ENCODE measurements at regions not wholly inside any gene's neighbourhood (a gene's known extent, or its start where the extent isn't known, plus 50 kb on each side); places are given as distances from the start of the nearest gene placed in this dataset.
"Not testable (repeated sequence)": the region's sequence is repeated elsewhere in the genome, so short reads cannot be mapped to it uniquely, and the experiment has no call there.

- no peak for DNase-seq (ENCODE audit: insufficient read length, low spot score)
Observed at GRCh38 chr16:27646806-27647205, 96.9 kb downstream of the KATNIP start.

DNA sequence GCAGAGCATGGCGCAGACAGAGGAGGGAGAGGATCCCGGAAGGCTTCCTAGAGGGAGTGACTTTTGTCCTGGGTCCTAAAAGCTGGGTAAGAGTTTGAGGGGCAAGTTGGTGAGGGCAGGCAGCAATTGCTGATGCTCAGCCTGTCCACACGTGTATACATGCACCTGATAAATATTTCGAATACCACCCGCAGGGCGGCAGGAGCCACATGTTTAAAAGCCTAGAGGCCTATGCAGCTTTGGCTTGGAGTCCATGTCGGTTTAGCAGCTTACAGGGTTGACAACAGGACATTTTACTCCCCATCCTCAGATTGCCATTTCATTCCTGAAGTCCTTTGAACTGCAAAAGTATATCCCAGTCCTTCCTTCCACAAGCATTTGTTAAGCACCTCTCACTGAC, 99.1 kb downstream of the KATNIP start:
- TF ChIP-seq, protein P1, sequence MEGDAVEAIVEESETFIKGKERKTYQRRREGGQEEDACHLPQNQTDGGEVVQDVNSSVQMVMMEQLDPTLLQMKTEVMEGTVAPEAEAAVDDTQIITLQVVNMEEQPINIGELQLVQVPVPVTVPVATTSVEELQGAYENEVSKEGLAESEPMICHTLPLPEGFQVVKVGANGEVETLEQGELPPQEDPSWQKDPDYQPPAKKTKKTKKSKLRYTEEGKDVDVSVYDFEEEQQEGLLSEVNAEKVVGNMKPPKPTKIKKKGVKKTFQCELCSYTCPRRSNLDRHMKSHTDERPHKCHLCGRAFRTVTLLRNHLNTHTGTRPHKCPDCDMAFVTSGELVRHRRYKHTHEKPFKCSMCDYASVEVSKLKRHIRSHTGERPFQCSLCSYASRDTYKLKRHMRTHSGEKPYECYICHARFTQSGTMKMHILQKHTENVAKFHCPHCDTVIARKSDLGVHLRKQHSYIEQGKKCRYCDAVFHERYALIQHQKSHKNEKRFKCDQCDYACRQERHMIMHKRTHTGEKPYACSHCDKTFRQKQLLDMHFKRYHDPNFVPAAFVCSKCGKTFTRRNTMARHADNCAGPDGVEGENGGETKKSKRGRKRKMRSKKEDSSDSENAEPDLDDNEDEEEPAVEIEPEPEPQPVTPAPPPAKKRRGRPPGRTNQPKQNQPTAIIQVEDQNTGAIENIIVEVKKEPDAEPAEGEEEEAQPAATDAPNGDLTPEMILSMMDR (IDR thresholded peaks at IDR 0.05; ENCODE audit: insufficient read depth, missing control alignments) = no peak
- DNase-seq (ENCODE audit: insufficient read length, low spot score) = no peak
- no peak for FAIRE-seq

More at GRCh38 chr16:27646806-27647205, 96.9 kb downstream of the KATNIP start:
- TF ChIP-seq, protein P1 (IDR thresholded peaks at IDR 0.05; ENCODE audit: insufficient read depth, missing control alignments) = no peak
- FAIRE-seq = no peak

- no peak for DNase-seq (ENCODE audit: insufficient read length, low spot score)
- no peak for FAIRE-seq
- TF ChIP-seq, protein P1 (IDR thresholded peaks at IDR 0.05; ENCODE audit: insufficient read depth, missing control alignments) = no peak
Observed at GRCh38 chr16:27650073-27650701, 100.2 kb downstream of the KATNIP start.

- DNase-seq (ENCODE audit: insufficient read length, low spot score) (no peak), FAIRE-seq (no peak)
- TF ChIP-seq, protein P1 (IDR thresholded peaks at IDR 0.05; ENCODE audit: insufficient read depth, missing control alignments) = no peak
Observed at GRCh38 chr16:27651301-27651700, 101.4 kb downstream of the KATNIP start.

- FAIRE-seq (no peak), DNase-seq (ENCODE audit: insufficient read length, low spot score) (no peak)
- TF ChIP-seq, protein P1 (IDR thresholded peaks at IDR 0.05; ENCODE audit: insufficient read depth, missing control alignments) = no peak
Observed at GRCh38 chr16:27657811-27658210, 107.9 kb downstream of the KATNIP start.

DNA sequence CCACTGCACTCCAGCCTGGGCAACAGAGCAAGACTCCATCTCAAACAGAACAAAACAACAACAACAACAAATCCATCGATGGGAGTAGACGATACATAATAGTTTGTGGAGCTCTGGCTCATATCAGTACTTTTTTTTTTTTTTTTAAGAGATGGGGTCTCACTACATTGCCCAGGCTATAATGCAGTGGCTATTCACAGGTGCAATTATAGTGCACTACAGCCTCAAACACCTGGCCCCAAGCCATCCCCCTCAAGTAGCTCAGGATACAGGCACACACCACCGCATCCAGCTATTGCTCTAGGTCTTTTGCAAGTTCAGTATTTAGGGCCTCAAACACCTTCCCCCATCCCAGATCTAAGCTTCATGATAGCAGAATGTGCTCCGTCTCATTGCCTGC, 110.6 kb downstream of the KATNIP start:
- TF ChIP-seq, protein P1 (IDR thresholded peaks at IDR 0.05; ENCODE audit: insufficient read depth, missing control alignments) = no peak
- FAIRE-seq (no peak), DNase-seq (ENCODE audit: insufficient read length, low spot score) (no peak)

GRCh38 chr16:27663235-27663634, 113.3 kb downstream of the KATNIP start:
- not testable (repeated sequence) for DNase-seq (ENCODE audit: insufficient read length, low spot score); FAIRE-seq

DNA sequence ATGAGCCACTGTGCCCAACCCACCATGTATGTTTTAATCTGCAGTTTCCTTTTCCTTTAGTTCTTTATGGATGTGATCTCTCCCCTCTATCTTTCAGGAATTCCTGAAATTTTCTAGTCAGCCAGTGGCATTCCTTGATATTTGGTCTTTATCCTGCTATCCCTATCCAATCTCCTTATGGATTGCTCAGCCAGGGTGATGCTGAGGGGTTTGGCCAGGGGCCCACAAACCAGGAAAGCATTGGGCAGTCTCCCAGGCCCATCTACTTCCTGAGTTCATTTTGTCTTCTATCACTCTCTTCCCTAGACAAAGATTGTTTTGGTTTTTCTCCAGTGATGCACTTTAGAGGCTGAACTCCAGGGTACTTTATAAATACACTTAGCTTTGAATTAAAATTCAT, 115.9 kb downstream of the KATNIP start:
- no peak for FAIRE-seq
- TF ChIP-seq, protein P1 (IDR thresholded peaks at IDR 0.05; ENCODE audit: insufficient read depth, missing control alignments) = no peak
- DNase-seq (ENCODE audit: insufficient read length, low spot score) = no peak

Measured in D721Med (cell line).